ENCODE measurements at regions not wholly inside any gene's neighbourhood (a gene's known extent, or its start where the extent isn't known, plus 50 kb on each side); places are given as distances from the start of the nearest gene placed in this dataset.

GRCh38 chr10:131511391-131511790 is 199.9 kb upstream of the TCERG1L start:
- no peak for DNase-seq (ENCODE audit: extremely low read depth in 1 of 11, low read depth in 9 of 11, low spot score in 4 of 11)

GRCh38 chr10:131512852-131513251 is 201.3 kb upstream of the TCERG1L start:
- DNase-seq (ENCODE audit: extremely low read depth in 1 of 11, low read depth in 9 of 11, low spot score in 4 of 11) = no peak

- DNase-seq (ENCODE audit: extremely low read depth in 1 of 11, low read depth in 9 of 11, low spot score in 4 of 11) = no peak
These were observed 201.9 kb upstream of the TCERG1L start for GRCh38 chr10:131513445-131513844.

- no peak for DNase-seq (ENCODE audit: extremely low read depth in 1 of 11, low read depth in 9 of 11, low spot score in 4 of 11)
These were observed 202.4 kb upstream of the TCERG1L start for GRCh38 chr10:131513901-131514300.

- DNase-seq (ENCODE audit: extremely low read depth in 1 of 11, low read depth in 9 of 11, low spot score in 4 of 11) = no peak
These were observed 202.9 kb upstream of the TCERG1L start for GRCh38 chr10:131514454-131514853.

- DNase-seq (ENCODE audit: extremely low read depth in 1 of 11, low read depth in 9 of 11, low spot score in 4 of 11) = no peak
These were observed 204.8 kb upstream of the TCERG1L start for GRCh38 chr10:131516285-131516684.

GRCh38 chr10:131517781-131518180 is 206.3 kb upstream of the TCERG1L start:
- DNase-seq (ENCODE audit: extremely low read depth in 1 of 11, low read depth in 9 of 11, low spot score in 4 of 11) = no peak

- DNase-seq (ENCODE audit: extremely low read depth in 1 of 11, low read depth in 9 of 11, low spot score in 4 of 11) = no peak
These were observed 208.4 kb upstream of the TCERG1L start for GRCh38 chr10:131519723-131520605.

GRCh38 chr10:131531265-131532190 is 220.0 kb upstream of the TCERG1L start:
- no peak for DNase-seq (ENCODE audit: extremely low read depth in 1 of 11, low read depth in 9 of 11, low spot score in 4 of 11)

GRCh38 chr10:131532291-131532690 is 220.8 kb upstream of the TCERG1L start:
- no peak for DNase-seq (ENCODE audit: extremely low read depth in 1 of 11, low read depth in 9 of 11, low spot score in 4 of 11)

GRCh38 chr10:131532745-131533341 is 221.3 kb upstream of the TCERG1L start:
- no peak for DNase-seq (ENCODE audit: extremely low read depth in 1 of 11, low read depth in 9 of 11, low spot score in 4 of 11)

- DNase-seq (ENCODE audit: extremely low read depth in 1 of 11, low read depth in 9 of 11, low spot score in 4 of 11) = no peak
These were observed 222.5 kb upstream of the TCERG1L start for GRCh38 chr10:131533846-131534526.

GRCh38 chr10:131534836-131535235 is 223.3 kb upstream of the TCERG1L start:
- no peak for DNase-seq (ENCODE audit: extremely low read depth in 1 of 11, low read depth in 9 of 11, low spot score in 4 of 11)

- no peak for DNase-seq (ENCODE audit: extremely low read depth in 1 of 11, low read depth in 9 of 11, low spot score in 4 of 11)
These were observed 225.2 kb upstream of the TCERG1L start for GRCh38 chr10:131536676-131537075.

- DNase-seq (ENCODE audit: extremely low read depth in 1 of 11, low read depth in 9 of 11, low spot score in 4 of 11) = no peak
These were observed 225.8 kb upstream of the TCERG1L start for GRCh38 chr10:131537281-131537680.

- no peak for DNase-seq (ENCODE audit: extremely low read depth in 1 of 11, low read depth in 9 of 11, low spot score in 4 of 11)
These were observed 233.0 kb upstream of the TCERG1L start for GRCh38 chr10:131544495-131544894.

- no peak for DNase-seq (ENCODE audit: extremely low read depth in 1 of 11, low read depth in 9 of 11, low spot score in 4 of 11)
These were observed 234.7 kb upstream of the TCERG1L start for GRCh38 chr10:131546086-131546810.

- no peak for DNase-seq (ENCODE audit: extremely low read depth in 1 of 11, low read depth in 9 of 11, low spot score in 4 of 11)
These were observed 235.7 kb upstream of the TCERG1L start for GRCh38 chr10:131547129-131547799.
